DMS114 treated with DMSO at 0.1 percent for 48 hours (cell line): ENCODE measurements at regions not wholly inside any gene's neighbourhood (a gene's known extent, or its start where the extent isn't known, plus 50 kb on each side); places are given as distances from the start of the nearest gene placed in this dataset.

ENCODE experiments used
- DNase-seq: peaks from one replicate; lab custom pipeline; 2025; ENCODE audit not compliant: unreplicated experiment; lab: John Stamatoyannopoulos, UW

- no peak for DNase-seq
Measured at GRCh38 chr6:4383910-4384638, 248.7 kb upstream of the ECI2 start.

DNA sequence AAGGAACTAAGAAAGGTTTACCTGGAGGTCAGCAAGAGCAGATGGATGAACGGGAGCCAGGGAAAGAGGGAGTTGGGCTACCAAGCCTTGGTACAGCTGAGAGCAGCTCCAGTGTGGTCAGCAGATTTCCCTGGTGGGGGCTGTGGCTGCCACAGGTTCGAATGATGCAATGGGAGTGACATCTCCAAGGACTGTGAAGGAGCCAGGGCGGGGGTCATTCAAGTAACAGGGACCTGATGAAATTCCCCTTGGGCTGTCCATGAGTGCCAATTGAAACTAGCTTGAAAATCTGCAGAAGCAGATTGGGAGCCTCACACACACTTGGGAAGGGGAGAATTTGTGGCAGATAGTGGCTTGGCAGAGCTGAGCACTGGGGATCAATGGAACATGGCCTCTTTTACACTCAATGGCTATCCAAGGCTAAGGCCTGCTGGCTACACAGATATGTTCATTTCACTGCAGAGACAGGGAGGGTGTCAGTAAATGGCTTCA, 247.0 kb upstream of the ECI2 start:
- DNase-seq: no peak

- DNase-seq: no peak
Measured at GRCh38 chr6:4381381-4381780, 246.0 kb upstream of the ECI2 start.

DNA sequence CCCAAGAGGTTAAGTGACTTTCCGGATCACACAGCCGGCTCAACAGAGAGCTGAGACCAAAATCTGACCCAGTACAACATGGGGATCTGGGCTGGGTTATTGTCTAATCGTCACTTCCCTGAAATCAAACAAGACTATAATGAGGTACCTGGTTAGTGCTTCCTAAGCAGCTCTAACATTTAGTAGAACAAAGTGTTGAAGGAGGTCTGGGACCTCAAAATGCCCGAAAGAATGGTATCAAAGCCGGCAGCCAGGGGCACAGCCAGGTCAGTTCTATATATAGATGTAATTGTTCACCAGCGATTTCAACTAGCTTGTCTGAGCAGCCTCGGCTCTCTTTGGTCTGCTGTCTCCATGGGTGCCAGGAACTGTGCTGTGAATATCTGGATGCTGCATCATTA, 245.5 kb upstream of the ECI2 start:
- DNase-seq: no peak

GRCh38 chr6:4379958-4380357, 244.6 kb upstream of the ECI2 start:
- no peak for DNase-seq

DNA sequence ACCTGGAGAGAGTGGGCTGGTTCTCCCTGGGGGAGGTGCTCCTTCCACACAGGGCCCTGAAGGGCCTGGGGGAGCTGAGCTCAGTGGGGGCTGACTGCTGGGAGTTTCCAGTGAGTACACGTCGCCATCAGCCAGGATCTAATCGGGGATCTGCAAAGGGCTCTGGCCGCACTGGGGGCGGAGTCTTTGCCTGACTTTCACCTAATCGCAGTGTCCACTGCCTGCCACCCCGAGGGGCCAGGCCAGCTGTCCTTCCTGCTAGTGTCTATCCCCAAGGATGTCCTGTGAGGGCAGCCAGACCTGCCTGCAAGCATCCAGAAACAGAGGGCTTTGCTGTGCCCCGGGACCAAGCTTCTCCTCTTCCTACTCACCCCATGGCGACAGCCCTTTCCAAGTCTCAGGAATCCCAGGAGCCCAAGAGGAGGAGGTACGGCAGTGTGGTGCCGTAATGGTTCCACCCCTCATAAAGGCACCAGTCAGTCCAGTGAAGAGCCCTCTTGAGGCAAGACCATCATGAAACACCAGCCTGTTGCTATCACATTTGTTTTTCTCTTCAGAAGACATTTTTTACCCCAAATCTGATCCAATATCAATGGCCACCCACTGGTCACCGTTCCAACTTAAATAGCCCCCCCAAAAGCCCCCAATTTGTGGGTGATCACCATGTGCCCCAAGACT, 243.1 kb upstream of the ECI2 start:
- no peak for DNase-seq

- DNase-seq: no peak
Measured at GRCh38 chr6:4377603-4378002, 242.2 kb upstream of the ECI2 start.

DNA sequence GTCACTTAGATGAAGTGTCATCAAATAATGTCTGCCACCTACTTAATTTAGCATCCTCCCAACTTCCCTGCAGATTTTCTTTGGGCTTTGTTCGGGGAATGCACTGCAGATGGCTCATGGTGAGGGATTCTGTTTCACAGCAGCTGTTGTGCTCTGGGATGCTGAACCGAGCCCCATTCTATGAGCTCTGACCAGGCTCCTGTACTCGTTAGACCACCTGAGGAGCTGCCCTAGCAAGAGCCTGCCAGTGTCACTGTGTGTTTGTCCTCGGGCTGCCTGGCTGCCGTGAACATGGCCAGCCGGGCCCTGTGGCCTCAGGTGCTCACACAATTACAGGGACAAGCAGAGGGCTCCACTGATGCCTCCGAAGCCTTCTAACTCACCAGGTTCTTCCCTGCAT, 238.8 kb upstream of the ECI2 start:
- no peak for DNase-seq

DNA sequence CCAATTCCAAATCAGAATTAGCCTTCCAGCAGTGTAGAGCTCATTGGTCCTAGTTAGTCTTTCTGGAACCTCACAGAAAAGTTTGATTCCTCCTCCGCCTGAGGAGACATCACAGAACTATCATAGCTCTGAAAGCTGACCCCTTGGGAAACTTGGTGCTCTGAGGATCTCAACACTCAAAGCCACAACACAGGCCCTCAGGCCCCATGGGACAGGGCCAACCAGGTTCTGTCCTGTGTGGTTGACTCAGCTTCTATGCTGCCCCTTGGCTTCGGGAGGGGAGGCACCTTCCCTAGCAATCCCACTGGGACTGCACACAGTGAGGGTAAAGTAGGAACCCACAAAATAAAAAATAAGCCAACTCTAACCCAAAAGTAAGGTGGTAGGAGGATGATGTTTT, 237.5 kb upstream of the ECI2 start:
- DNase-seq: no peak

GRCh38 chr6:4371207-4371921, 236.0 kb upstream of the ECI2 start:
- DNase-seq: no peak

DNA sequence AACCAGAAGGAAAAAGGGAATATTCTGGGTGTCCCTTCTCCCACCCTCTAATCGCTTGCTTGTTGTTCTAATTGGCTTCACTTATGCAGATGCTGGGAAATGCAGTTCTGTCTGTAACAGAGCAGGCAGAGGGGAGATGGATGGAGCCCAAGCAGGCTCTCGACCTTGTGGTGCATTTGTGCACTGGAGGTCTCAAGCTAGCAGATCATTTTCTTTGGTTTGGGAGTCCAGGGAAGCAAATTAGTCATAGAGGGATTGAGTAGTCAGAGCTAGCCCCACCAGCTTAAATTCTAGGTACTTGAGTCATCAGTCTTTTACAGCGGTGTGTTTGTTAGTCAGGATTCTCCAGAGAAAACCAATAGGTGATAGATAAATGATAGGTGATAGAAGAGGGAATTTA, 234.7 kb upstream of the ECI2 start:
- no peak for DNase-seq

DNA sequence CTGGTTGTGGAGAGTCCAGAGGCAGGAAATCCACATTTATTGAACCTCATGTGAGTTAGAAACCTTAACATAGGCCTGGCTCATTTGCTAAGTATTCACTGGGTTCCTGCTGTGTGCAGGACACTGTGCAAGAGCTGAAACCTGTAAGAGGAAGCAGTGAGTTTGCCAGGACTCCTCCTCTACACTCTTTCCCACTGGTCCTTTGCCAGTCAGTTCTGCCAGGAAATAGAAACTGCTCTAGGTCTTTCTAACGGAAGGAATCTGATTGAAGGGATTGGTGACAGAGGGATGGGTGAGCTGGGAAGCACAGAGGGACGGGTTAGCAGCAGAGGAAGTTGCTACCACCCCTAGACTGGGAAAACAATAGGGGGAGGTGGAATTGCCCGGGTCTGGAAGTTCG, 234.2 kb upstream of the ECI2 start:
- no peak for DNase-seq

GRCh38 chr6:4368649-4369048, 233.3 kb upstream of the ECI2 start:
- no peak for DNase-seq

DNA sequence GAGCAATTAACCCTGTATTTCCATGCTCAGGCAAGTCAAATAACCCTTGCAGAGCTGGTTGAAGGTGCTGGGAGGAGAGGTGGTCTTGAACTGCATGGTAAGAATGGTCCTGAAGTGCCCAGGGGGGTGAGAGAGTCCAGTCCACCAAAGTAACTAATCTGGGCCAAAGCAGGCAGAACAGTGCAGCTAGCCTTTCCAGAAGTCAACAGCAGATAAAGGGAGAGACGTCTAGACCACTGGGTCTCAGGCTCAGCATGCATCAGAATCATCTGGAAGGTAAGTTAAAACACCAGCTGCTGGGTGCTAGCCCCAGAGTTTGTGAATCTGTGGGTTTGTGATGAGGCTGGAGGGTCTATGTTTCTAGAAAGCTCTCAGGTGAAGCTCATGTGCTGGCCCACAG, 232.3 kb upstream of the ECI2 start:
- no peak for DNase-seq

GRCh38 chr6:4366635-4367395, 231.4 kb upstream of the ECI2 start:
- DNase-seq: no peak

DNA sequence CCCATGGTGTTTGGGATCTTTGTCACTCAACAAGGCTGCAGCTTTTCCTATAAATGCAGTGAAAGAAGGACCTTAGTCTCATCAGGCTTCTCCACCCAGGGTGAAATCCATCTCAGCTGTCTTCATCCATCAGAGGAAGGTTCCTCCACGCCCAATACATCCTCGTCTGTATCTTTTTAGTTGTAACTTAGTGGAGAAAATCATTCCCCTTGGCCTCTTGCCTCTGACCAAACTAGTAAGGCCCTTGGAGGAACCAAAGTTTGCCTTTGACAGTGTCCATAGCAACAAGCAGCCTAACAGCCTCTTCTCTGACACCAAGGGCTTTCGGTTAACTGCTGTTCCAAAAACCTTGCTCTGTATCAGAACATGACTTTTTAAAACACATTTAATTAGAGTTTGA, 230.3 kb upstream of the ECI2 start:
- DNase-seq: no peak

DNA sequence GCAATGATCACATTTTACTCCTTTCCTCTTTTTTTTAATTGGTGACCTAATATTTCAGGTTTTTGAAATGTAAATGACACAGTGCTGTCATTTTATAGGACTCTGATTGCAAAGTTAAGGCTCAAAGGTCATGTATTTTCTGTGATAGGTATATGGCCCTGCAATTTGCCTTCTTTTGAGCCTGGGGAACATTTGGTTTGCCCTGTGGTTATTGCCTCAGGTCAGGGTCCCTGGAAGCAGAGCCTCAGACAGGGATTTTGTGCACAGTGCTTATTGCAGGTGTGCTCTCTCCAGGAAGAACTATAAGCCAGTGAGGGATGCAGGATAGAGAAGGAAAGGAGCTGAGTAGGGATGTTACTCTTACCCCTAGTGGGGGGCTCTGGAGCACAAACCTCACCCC, 229.3 kb upstream of the ECI2 start:
- DNase-seq: no peak

- no peak for DNase-seq
Measured at GRCh38 chr6:4364172-4364571, 228.8 kb upstream of the ECI2 start.

DNA sequence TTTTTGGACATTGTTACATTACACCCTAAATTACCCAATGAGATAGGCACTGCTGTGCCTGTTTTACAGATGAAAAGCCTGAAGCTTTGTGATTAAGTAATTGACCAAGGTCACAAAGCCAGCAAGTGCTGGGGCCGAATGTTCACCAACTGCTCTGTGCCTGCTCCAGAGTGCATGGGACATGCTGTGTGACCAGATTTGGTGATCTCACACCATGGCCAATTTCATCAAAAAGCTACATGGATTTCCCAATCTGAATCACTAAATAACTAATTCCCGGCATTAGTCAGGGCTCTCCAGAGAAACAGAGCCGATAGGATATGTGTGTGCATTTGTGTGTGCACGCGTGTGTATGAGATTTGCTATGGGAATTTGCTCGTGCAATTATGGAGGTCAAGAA, 228.3 kb upstream of the ECI2 start:
- DNase-seq: no peak

- no peak for DNase-seq
Measured at GRCh38 chr6:4362326-4362725, 227.0 kb upstream of the ECI2 start.

GRCh38 chr6:4360920-4361319, 225.5 kb upstream of the ECI2 start:
- DNase-seq: no peak
